Stimulated activated CD4-positive, alpha-beta T cell treated with anti-CD3 and anti-CD28 coated beads, Interleukin-12 subunit alpha, Interleukin-12 subunit beta, amount 100 ng/mL, for 48 hours (primary cell): ENCODE measurements at regions not wholly inside any gene's neighbourhood (a gene's known extent, or its start where the extent isn't known, plus 50 kb on each side); places are given as distances from the start of the nearest gene placed in this dataset.
"Not testable (repeated sequence)": the region's sequence is repeated elsewhere in the genome, so short reads cannot be mapped to it uniquely, and the experiment has no call there.

ENCODE experiments used
- DNase-seq, 3 donors: peaks; one replicate each; pipeline ENCODE4 v3.0.0-alpha.2; 2020; ENCODE audit warnings: low read depth in 2 of 3, low spot score in 1 of 3

GRCh38 chr4:137405833-137406232, 126.5 kb downstream of the PCDH18 start:
- not testable (repeated sequence) for DNase-seq

DNA sequence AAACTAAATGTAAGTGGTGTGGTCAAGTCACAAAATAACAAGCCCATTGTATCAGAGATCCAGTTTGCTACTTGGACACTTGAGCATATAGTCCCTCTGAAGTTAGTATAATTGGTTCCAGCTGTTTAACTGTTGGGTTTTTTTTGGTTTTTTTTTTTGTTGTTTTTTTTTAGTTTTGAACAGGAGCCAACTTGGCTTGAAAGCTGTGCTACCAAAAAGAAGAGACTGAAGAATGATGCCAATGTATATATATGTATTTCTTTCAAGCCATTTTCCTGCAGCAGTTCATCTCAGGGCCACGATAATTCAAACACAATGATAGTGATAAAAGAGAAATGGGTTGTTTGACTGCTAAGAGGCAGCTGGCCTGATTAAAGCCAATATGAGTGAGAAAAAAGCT, 138.3 kb downstream of the PCDH18 start:
- no peak for DNase-seq

- no peak for DNase-seq
Observed at GRCh38 chr4:137393044-137393443, 139.2 kb downstream of the PCDH18 start.

DNA sequence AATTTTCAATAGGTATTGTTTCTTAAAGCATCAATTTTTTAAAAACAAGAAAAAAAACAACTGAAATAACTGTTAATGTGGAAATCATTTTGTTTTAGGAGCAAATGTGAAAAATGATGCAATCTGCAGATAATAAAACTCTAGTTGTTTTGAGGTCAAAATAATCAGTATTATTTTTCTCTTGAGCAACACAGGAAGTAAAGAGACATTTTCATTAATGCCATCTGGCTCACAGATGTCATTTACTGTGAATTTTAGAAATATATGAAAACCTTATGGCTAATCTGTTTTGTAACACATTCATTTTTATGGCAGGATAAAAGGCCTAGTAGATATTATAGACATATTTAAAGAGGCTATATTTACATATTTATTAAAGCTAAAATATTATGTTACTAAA, 141.6 kb downstream of the PCDH18 start:
- DNase-seq = no peak

DNA sequence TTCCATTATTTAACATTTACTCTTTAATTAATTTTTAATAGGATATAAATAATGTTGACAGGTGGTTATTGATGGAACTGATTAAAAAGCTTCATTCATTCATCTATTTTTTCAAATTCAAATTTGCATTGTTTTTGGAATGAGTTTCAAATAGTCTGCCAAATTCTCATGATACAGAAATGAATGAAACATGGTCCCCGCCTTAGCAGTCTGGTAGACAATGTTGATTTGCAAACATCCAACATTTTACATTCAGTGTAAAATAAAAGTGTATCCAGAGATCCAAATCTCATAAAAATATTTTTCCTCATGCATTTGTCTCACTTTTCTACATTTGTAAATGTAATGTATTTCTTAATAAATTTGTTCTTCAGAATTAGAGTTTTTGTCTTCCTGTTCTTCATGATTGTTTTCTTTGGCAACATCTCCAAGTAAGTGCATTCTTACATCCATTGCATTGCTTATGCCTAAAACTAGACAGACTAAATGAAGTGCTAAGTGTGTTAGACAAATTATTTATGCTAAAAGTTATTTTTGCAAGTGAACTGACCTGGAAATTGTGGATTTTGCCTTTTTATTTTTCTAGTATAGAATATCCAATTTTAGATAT, 142.3 kb downstream of the PCDH18 start:
- no peak for DNase-seq

DNA sequence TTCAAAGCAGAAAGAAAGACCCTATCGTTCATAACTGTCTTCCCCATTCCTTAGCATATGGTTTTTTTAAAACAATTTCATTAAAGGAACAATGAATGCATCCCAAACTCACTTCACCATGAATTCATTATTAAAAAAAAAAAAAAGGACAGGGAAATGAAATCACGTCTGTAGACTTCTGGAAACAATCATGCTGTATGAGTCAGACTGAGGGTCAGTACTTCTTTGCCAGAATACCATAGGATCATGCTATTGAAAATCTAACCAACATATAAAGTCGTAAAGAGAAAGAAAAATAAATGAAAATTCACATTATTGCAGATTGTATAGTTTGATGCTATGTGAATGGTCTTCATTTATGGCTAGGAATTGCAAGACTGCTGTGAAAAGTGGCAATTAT, 144.4 kb downstream of the PCDH18 start:
- no peak for DNase-seq

- DNase-seq = no peak
Observed at GRCh38 chr4:137384476-137384875, 147.8 kb downstream of the PCDH18 start.

- DNase-seq = no peak
Observed at GRCh38 chr4:137378821-137379220, 153.5 kb downstream of the PCDH18 start.

- DNase-seq = no peak
Observed at GRCh38 chr4:137378393-137378792, 153.9 kb downstream of the PCDH18 start.

GRCh38 chr4:137376312-137376711, 156.0 kb downstream of the PCDH18 start:
- no peak for DNase-seq

- DNase-seq = no peak
Observed at GRCh38 chr4:137375111-137375850, 157.0 kb downstream of the PCDH18 start.

- DNase-seq = no peak
Observed at GRCh38 chr4:137370679-137371078, 161.6 kb downstream of the PCDH18 start.

DNA sequence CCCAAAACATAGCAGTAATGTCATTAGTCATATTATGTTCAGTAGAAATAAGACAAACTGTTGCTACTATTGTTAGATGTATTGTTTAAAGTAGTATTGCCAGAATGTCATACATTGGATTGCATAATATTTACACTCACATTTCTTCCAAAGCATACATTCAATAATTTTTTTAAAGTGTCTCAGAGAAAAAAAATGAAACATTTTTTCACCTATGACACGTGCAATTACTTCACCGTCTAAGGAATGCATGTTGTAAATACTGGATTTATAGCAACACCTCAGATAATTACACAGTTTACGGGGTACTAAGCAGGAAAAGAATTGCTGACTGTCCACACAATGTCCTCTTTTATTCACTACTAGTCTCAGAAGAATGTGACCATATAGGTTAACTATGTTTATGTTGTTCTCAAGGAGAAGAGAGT, 162.1 kb downstream of the PCDH18 start:
- no peak for DNase-seq

DNA sequence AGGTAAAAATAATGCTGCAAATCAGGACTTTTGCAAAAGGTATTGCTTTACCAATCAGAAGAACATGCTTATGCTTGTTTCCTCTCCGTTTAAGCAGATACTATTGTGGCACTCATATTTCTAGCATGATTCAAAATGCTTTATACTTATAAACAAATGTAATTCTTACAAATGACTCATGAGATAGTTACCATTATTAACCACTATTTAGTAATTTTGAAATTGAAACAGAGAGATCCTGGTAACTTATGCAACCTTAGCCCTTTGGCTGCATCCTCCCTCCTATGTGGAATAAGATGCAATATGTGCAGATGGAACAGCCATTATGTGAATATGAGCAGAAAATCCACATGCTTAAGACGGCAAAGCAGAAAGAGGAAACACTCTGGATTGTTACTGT, 164.7 kb downstream of the PCDH18 start:
- no peak for DNase-seq

DNA sequence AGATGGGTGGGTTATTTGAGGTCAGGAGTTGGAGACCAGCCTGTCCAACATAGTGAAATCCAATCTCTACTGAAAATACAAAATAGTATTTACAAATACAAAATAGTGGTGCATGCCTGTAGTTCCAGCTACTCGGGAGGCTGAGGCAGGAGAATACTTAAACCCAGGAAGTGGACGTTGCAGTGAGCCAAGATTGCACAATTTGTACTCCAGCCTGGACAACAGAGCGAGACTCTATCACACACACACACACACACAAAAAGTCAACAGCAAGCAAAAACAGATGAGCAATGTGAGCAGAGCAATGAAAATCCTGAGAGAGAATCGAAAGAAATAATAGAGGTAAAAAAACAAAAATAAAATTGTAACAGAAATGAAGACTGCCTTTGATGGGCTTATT, 168.8 kb downstream of the PCDH18 start:
- DNase-seq = no peak

DNA sequence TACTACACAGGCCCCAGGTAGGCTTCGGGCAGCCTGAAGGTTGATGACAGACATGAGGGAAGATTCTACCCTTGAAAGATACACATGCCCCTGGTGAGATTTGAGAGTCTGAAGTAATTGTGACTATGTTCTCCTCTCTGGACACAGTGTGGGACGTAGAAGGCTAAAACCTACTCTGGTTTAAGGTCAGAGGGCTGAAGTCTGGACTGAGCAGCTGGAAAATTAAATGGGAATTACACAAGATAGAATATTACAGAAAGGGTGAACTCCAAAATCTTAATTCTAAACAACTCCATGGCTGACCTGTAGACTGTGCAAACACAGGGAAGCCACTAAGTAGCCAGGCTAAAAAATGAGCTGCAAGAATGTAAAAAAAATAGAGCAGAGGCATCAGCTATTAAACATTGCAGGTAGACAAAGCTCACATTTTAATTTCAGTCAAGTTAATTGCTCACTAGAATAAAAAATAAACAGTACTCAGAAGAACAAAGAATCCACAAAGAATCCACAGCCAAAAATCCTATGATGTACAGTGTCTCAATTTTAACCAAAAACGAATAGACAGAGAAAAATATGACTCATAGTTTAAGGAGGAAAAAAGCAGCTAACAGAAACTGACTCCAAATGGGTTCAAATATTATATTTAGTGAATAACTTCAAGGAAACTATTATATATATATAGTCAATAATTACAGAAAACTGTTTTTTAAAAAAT, 170.4 kb downstream of the PCDH18 start:
- no peak for DNase-seq

DNA sequence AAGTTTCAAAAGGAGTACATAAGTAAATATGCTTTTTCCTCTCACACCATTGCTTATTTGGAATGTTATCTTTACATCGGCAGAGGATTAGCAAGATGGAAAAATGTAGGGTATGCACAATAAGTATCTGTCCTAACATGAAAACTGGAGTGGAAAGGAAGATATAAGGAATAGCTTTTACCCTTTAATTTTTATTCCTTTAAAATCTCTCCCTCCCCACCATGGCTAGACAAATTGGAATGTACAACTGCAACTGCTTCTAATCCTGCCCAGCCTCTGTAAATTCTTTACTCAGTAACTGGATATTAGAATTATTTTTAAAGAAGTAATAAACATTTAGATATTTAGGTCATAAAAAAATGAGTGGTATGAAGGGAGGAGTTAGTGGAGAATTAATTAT, 171.5 kb downstream of the PCDH18 start:
- DNase-seq = no peak

GRCh38 chr4:137359691-137360315, 172.5 kb downstream of the PCDH18 start:
- no peak for DNase-seq

DNA sequence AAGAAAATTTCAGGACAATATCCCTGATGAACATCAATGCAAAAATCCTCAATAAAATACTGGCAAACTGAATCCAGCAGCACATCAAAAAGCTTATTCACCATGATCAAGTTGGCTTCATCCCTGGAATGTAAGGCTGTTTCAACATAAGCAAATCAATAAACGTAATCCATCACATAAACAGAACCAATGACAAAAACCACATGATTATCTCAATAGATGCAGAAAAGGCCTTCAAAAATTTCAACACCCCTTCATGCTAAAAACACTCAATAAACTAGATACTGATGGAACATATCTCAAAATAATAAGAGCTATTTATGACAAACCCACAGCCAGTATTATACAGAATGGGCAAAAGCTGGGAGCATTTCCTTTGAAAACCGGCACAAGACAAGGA, 177.7 kb downstream of the PCDH18 start:
- DNase-seq = not testable (repeated sequence)

DNA sequence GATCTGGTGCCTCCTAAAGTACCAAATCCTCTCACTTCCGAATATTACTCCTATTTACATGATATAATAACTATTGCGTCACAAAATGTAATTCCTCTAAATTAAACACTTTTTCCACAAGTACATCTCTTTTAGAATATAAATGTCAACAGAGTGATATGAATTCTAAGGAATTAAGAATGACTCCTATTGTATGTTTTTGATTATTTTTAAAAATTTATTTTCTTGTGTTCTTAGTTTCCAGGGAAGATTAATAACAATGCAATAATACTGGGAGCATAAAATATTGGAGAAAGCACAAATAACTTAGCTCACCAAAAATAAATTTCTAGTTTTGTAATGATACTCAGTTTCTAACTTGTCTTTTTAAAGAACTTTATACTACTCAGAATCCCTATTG, 184.9 kb downstream of the PCDH18 start:
- DNase-seq = no peak

DNA sequence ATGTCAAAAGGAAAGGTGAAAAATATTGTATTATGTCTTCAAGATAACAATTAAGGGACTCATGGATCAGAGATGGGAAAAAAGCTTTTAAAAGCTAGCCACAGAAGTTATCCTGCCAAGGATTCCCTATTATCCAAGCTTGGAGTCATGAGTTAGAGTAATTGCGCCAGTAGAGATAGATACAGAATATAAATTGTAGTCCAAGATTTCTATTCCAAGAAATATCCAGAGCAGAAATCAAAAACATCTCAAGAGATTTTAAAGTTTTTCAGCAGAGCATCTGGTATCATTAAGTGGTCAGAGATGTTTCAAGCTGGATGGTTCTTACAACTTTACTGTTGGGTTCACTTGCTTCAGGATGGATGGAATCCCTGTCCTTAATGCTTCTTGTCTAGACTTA, 186.7 kb downstream of the PCDH18 start:
- DNase-seq = no peak

- no peak for DNase-seq
Observed at GRCh38 chr4:137343221-137343620, 189.1 kb downstream of the PCDH18 start.
